ENCODE measurements at regions not wholly inside any gene's neighbourhood (a gene's known extent, or its start where the extent isn't known, plus 50 kb on each side); places are given as distances from the start of the nearest gene placed in this dataset.
A peak's percentile ranks its signal among the peaks of the same experiment; 100 is the strongest.

- Histone ChIP-seq H3K4me3 (no peak overlapping the region), H3K27ac (peak overlapping the region in 5 of 21 experiments; percentile 6 to 69 (median 31))
These were observed 52.5 kb upstream of the STAM2 start for GRCh38 chr2:152227969-152228592.

- Histone ChIP-seq H3K27ac (no peak overlapping the region), H3K4me3 (no peak overlapping the region)
These were observed 55.9 kb upstream of the STAM2 start for GRCh38 chr2:152231446-152231845.

- no peak overlapping the region for H3K4me3 ChIP-seq
- no peak overlapping the region for H3K27ac ChIP-seq
These were observed 58.7 kb upstream of the STAM2 start for GRCh38 chr2:152234277-152234676.

- H3K27ac ChIP-seq, result no peak overlapping the region
- no peak overlapping the region for H3K4me3 ChIP-seq
These were observed 60.8 kb upstream of the STAM2 start for GRCh38 chr2:152236191-152236925.

- H3K4me3 ChIP-seq, result no peak overlapping the region
- no peak overlapping the region for H3K27ac ChIP-seq
These were observed 62.5 kb upstream of the STAM2 start for GRCh38 chr2:152238016-152238415.

GRCh38 chr2:152240559-152241231, 65.1 kb upstream of the STAM2 start:
- H3K4me3 ChIP-seq, result no peak overlapping the region
- H3K27ac ChIP-seq, result no peak overlapping the region

- H3K27ac ChIP-seq, result no peak overlapping the region
- no peak overlapping the region for H3K4me3 ChIP-seq
These were observed 66.6 kb upstream of the STAM2 start for GRCh38 chr2:152241948-152242729.

GRCh38 chr2:152242787-152243472, 67.4 kb upstream of the STAM2 start:
- Histone ChIP-seq H3K27ac (no peak overlapping the region), H3K4me3 (no peak overlapping the region)

- no peak overlapping the region for H3K27ac ChIP-seq
- H3K4me3 ChIP-seq, result no peak overlapping the region
These were observed 68.4 kb upstream of the STAM2 start for GRCh38 chr2:152243761-152244640.

GRCh38 chr2:152245653-152246052, 70.1 kb upstream of the STAM2 start:
- no peak overlapping the region for H3K27ac ChIP-seq
- no peak overlapping the region for H3K4me3 ChIP-seq

GRCh38 chr2:152246686-152247336, 71.2 kb upstream of the STAM2 start:
- H3K4me3 ChIP-seq, result no peak overlapping the region
- no peak overlapping the region for H3K27ac ChIP-seq

- Histone ChIP-seq H3K4me3 (no peak overlapping the region), H3K27ac (no peak overlapping the region)
These were observed 71.8 kb upstream of the STAM2 start for GRCh38 chr2:152247337-152247695.

GRCh38 chr2:152250421-152251100, 75.0 kb upstream of the STAM2 start:
- Histone ChIP-seq H3K4me3 (no peak overlapping the region), H3K27ac (no peak overlapping the region)

GRCh38 chr2:152251211-152251610, 75.6 kb upstream of the STAM2 start:
- Histone ChIP-seq H3K4me3 (no peak overlapping the region), H3K27ac (no peak overlapping the region)

GRCh38 chr2:152251811-152252210, 76.2 kb upstream of the STAM2 start:
- Histone ChIP-seq H3K27ac (no peak overlapping the region), H3K4me3 (no peak overlapping the region)

- H3K4me3 ChIP-seq, result no peak overlapping the region
- no peak overlapping the region for H3K27ac ChIP-seq
These were observed 78.9 kb upstream of the STAM2 start for GRCh38 chr2:152254486-152254885.

GRCh38 chr2:152254976-152255375, 79.4 kb upstream of the STAM2 start:
- no peak overlapping the region for H3K4me3 ChIP-seq
- H3K27ac ChIP-seq, result no peak overlapping the region

- Histone ChIP-seq H3K4me3 (no peak overlapping the region), H3K27ac (no peak overlapping the region)
These were observed 79.1 kb upstream of the FMNL2 start for GRCh38 chr2:152255918-152256317.

Data from skin epidermis (tissue), 12 donors.